ENCODE measurements at regions not wholly inside any gene's neighbourhood (a gene's known extent, or its start where the extent isn't known, plus 50 kb on each side); places are given as distances from the start of the nearest gene placed in this dataset.

DNA sequence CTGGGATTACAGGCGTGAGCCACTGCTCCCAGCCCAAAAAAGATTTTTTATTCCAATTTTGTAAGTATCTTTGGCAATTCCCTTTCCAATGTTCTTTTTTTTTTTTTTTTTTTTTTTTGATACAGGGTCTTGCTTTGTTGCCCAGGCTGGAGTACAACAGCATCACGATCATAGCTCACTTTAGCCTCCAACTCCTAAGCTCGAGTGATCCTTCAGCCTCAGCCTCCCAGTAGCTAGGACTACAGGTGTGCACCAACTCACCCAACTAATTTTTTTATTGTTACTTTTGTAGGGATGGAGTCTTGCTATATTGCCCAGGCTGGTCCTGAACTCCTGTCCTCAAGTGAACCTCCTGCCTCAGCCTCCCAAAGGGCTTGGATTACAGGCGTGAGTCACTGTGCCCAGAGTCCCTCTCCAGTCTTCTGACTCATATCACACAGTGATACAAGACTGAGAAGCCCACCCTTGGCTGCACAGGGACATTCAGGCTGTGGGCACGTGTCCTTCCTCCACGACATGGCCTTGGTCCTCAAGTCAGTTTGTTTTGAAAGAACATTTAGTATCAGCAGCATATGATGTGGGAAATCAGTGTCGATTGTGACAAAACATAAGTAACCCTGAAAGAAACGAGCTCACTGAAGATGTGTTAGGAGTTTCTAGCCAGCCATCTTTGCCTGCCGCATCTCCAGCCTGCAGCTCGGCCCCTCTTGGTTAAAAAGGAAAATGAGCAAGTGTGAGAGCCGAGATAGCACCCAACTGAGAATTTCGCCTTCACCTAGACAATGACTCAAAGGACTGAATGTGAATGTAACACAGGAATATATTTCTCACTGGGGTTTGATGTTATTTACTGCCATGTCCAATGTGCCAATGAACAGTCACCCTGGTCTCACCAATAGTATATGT, 175.5 kb downstream of the MN1 start:
- no peak for DNase-seq (ENCODE audit: low spot score in 2 of 2)
- TF ChIP-seq CTCF (IDR thresholded peaks at IDR 0.05) = no peak
- no peak overlapping the region for H3K4me3 ChIP-seq
- no peaks in the 10 kb centered on the region for H3K9me3 ChIP-seq
- H3K36me3 ChIP-seq = no peaks in the 10 kb centered on the region
- H3K4me1 ChIP-seq = no peaks in the 10 kb centered on the region
- H3K27ac ChIP-seq = no peak overlapping the region
- intact Hi-C loops (cut with DNase I) = no loop called here
- no peaks in the 10 kb centered on the region for H3K27me3 ChIP-seq

DNA sequence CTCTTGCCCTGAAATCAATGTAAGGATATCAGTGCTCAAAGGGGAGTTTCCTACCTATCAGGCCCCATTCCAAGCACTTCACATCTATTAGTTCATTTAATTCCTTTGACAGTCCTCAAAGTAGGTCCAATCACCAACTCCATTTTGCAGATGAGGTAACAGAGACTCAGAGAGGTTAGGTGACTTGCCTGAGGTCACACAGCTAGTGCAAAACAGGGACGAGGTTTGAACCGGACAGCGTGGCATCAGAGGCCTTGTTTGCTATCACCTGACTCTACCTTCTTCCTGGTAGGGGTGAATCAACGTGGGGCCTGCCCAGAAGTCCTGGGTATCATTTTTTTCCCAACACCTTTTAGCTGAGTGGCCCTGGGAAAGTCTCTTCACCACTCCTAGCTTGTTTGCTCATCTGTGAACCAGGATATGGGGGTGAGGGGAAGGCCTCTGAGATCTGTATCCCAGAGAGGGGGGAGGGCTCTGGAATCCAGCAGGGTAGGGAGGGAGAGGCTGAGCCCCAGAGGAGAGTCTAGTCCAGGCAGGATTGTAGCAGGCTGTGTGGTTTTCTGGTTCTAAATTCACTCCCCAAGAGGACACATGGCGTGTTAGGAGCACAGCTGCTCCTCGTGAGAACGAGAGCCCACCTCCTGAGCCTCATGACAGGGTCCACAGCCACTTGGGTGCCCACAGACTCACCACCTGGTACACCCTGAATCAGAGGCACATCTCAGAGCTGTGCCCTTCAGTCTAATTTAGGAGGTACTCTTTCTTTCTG, 174.7 kb downstream of the MN1 start:
- Histone ChIP-seq H3K9me3 (no peaks in the 10 kb centered on the region), H3K4me1 (no peaks in the 10 kb centered on the region), H3K27ac (no peak overlapping the region), H3K27me3 (no peaks in the 10 kb centered on the region), H3K4me3 (no peak overlapping the region), H3K36me3 (no peaks in the 10 kb centered on the region)
- intact Hi-C loops (cut with DNase I) = no loop called here
- TF ChIP-seq CTCF (IDR thresholded peaks at IDR 0.05) = no peak
- no peak for DNase-seq (ENCODE audit: low spot score in 2 of 2)

GRCh38 chr22:27627444-27627833, 174.1 kb downstream of the MN1 start:
- intact Hi-C loops (cut with DNase I) = no loop called here
- DNase-seq (ENCODE audit: low spot score in 2 of 2) = no peak
- H3K27ac ChIP-seq = no peak overlapping the region
- no peaks in the 10 kb centered on the region for H3K4me1 ChIP-seq
- no peaks in the 10 kb centered on the region for H3K9me3 ChIP-seq
- no peak overlapping the region for H3K4me3 ChIP-seq
- no peaks in the 10 kb centered on the region for H3K27me3 ChIP-seq
- TF ChIP-seq CTCF (IDR thresholded peaks at IDR 0.05) = no peak
- no peaks in the 10 kb centered on the region for H3K36me3 ChIP-seq

- no peak for TF ChIP-seq CTCF (IDR thresholded peaks at IDR 0.05)
- H3K27ac ChIP-seq = no peak overlapping the region
- intact Hi-C loops (cut with DNase I) = no loop called here
- no peak for DNase-seq (ENCODE audit: low spot score in 2 of 2)
- H3K36me3 ChIP-seq = no peaks in the 10 kb centered on the region
- no peaks in the 10 kb centered on the region for H3K9me3 ChIP-seq
- no peaks in the 10 kb centered on the region for H3K4me1 ChIP-seq
- H3K27me3 ChIP-seq = no peaks in the 10 kb centered on the region
- no peak overlapping the region for H3K4me3 ChIP-seq
These were observed 173.7 kb downstream of the MN1 start for GRCh38 chr22:27627901-27628300.

DNA sequence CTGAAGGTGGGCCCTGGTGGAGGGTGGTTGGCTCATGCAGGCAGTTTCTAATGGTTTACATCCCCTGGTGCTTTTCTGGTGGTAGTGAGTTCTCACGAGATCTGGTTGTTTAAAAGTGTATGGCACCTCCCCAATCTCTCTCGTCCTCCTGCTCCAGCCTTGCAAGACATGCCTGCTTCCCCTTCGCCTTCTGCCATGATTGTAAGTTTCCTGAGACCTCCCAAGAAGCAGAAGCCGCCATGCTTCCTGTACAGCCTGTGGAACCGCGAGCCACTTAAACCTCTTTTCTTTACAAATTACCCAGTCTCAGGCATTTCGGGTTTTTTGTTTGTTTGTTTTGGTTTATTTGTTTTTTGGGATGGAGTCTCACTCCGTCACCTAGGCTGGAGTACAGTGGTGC, 173.2 kb downstream of the MN1 start:
- no peaks in the 10 kb centered on the region for H3K27me3 ChIP-seq
- no peaks in the 10 kb centered on the region for H3K9me3 ChIP-seq
- no peak overlapping the region for H3K4me3 ChIP-seq
- intact Hi-C loops (cut with DNase I) = no loop called here
- TF ChIP-seq CTCF (IDR thresholded peaks at IDR 0.05) = no peak
- DNase-seq (ENCODE audit: low spot score in 2 of 2) = no peak
- no peaks in the 10 kb centered on the region for H3K36me3 ChIP-seq
- H3K27ac ChIP-seq = no peak overlapping the region
- H3K4me1 ChIP-seq = no peaks in the 10 kb centered on the region
